ENCODE measurements at regions not wholly inside any gene's neighbourhood (a gene's known extent, or its start where the extent isn't known, plus 50 kb on each side); places are given as distances from the start of the nearest gene placed in this dataset.

DNA sequence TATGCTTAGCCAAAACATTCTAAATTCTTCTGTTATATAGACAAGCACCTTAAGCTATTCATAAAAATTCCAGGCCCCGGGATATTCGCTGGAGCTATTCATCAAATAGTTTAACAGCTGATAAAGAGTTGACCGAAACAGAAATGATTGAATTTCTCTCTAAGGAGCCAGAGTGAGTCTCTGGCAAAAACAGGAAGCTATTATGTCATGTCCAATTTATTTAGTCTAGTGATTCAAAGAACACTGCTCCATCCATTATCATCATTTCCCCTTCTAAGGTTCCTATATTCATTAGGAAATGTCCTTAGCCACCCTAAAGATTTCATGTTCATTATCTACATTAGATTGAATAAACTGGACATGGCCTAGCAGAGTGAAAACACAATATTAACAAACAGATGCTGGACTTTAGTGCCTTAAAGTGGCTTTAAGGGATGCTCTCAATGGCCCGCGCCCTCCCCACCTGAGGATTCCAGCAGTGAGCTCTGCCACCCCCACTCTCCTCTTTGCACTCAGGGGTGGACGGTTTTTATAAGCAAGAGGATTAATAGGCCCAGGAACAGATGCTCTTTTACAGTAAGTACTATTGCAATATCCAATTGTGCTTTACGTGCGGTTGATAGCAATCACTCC is 122.1 kb upstream of the RGS1 start:
- ChIA-PET POLR2A (no interaction called here), CTCF (interaction anchor here (0.6 to 1.2 kb wide), 5 partner anchors 16 to 235 kb away, joined by 3 to 4 read pairs (median 3); no protein-coding TSS in a partner anchor)
- Mint-ChIP-seq H3K27me3 (ENCODE audit: insufficient read depth, unreplicated experiment) (no peaks in the 10 kb centered on the region), H3K4me1 (ENCODE audit: insufficient read depth, unreplicated experiment) (no peaks in the 10 kb centered on the region), H3K4me3 (ENCODE audit: unreplicated experiment) (no peak overlapping the region), H3K27ac (ENCODE audit: low read depth, unreplicated experiment) (no peak overlapping the region), H3K36me3 (ENCODE audit: insufficient read depth, unreplicated experiment) (no peaks in the 10 kb centered on the region), H3K9me3 (ENCODE audit: unreplicated experiment) (no peaks in the 10 kb centered on the region)
- no TSS peak for BruUV-seq (replicated peaks)
- TF ChIP-seq, protein P1, sequence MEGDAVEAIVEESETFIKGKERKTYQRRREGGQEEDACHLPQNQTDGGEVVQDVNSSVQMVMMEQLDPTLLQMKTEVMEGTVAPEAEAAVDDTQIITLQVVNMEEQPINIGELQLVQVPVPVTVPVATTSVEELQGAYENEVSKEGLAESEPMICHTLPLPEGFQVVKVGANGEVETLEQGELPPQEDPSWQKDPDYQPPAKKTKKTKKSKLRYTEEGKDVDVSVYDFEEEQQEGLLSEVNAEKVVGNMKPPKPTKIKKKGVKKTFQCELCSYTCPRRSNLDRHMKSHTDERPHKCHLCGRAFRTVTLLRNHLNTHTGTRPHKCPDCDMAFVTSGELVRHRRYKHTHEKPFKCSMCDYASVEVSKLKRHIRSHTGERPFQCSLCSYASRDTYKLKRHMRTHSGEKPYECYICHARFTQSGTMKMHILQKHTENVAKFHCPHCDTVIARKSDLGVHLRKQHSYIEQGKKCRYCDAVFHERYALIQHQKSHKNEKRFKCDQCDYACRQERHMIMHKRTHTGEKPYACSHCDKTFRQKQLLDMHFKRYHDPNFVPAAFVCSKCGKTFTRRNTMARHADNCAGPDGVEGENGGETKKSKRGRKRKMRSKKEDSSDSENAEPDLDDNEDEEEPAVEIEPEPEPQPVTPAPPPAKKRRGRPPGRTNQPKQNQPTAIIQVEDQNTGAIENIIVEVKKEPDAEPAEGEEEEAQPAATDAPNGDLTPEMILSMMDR (IDR thresholded peaks at IDR 0.05; ENCODE audit: unreplicated experiment): no peak
- DNase-seq (ENCODE audit: unreplicated experiment): no peak
- intact Hi-C loops (cut with micrococcal nuclease): no loop called here

DNA sequence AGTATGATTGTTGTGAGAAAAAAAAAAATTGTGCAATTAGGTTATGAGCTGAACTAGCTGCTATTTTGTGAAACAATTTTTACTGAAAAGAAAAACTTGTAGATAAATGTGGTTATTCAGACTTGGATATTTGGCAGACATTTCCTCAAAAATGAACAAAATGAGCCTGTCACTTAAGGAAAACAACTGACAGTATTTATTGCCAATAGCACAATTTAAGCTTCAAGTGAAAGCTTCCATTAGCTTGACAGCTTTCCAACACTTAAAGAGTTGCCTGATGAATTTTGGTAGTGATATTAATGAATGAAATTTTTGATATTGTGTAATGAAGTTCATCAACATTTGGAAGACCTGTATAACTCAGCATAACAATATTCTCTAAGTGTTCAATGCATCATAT is 116.1 kb upstream of the RGS1 start:
- no TSS peak for BruUV-seq (replicated peaks)
- no peak for DNase-seq (ENCODE audit: unreplicated experiment)
- ChIA-PET POLR2A (no interaction called here), CTCF (interaction anchor here (0.9 to 1.9 kb wide), 2 partner anchors 13 to 14 kb away, joined by 3 to 10 read pairs; no protein-coding TSS in a partner anchor)
- H3K4me3 Mint-ChIP-seq (ENCODE audit: unreplicated experiment): no peak overlapping the region
- no peaks in the 10 kb centered on the region for H3K27me3 Mint-ChIP-seq (ENCODE audit: insufficient read depth, unreplicated experiment)
- no peak overlapping the region for H3K27ac Mint-ChIP-seq (ENCODE audit: low read depth, unreplicated experiment)
- H3K36me3 Mint-ChIP-seq (ENCODE audit: insufficient read depth, unreplicated experiment): no peaks in the 10 kb centered on the region
- intact Hi-C loops (cut with micrococcal nuclease): no loop called here
- H3K4me1 Mint-ChIP-seq (ENCODE audit: insufficient read depth, unreplicated experiment): no peaks in the 10 kb centered on the region
- TF ChIP-seq, protein P1 (IDR thresholded peaks at IDR 0.05; ENCODE audit: unreplicated experiment): no peak
- H3K9me3 Mint-ChIP-seq (ENCODE audit: unreplicated experiment): no peaks in the 10 kb centered on the region

DNA sequence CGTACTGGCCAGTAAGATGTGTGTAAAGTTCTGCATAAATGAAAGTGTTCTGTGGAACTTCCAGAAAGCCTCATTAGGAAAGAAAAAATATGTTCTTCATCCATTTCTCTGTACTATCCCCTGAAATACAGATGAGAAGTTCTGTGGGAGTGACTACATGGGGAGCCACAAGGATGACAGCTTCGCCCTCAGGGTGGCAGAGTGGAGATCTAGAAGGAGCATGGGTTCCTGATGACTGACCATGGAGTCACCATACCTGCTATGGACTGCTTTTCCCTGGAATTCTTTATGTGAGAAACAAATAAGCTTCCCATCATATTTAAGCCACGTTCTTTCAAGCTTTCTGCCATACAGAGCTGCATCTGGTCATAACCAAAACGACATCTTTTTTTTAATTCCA is 113.9 kb upstream of the RGS1 start:
- Mint-ChIP-seq H3K9me3 (ENCODE audit: unreplicated experiment) (no peaks in the 10 kb centered on the region), H3K36me3 (ENCODE audit: insufficient read depth, unreplicated experiment) (no peaks in the 10 kb centered on the region), H3K27me3 (ENCODE audit: insufficient read depth, unreplicated experiment) (no peaks in the 10 kb centered on the region), H3K4me1 (ENCODE audit: insufficient read depth, unreplicated experiment) (no peaks in the 10 kb centered on the region), H3K4me3 (ENCODE audit: unreplicated experiment) (no peak overlapping the region), H3K27ac (ENCODE audit: low read depth, unreplicated experiment) (no peak overlapping the region)
- intact Hi-C loops (cut with micrococcal nuclease): no loop called here
- ChIA-PET CTCF (interaction anchor here (0.5 to 3.1 kb wide), 6 partner anchors 12 to 469 kb away, joined by 3 to 27 read pairs (median 4); no protein-coding TSS in a partner anchor), POLR2A (no interaction called here)
- no TSS peak for BruUV-seq (replicated peaks)
- no peak for DNase-seq (ENCODE audit: unreplicated experiment)
- TF ChIP-seq, protein P1 (IDR thresholded peaks at IDR 0.05; ENCODE audit: unreplicated experiment): no peak

DNA sequence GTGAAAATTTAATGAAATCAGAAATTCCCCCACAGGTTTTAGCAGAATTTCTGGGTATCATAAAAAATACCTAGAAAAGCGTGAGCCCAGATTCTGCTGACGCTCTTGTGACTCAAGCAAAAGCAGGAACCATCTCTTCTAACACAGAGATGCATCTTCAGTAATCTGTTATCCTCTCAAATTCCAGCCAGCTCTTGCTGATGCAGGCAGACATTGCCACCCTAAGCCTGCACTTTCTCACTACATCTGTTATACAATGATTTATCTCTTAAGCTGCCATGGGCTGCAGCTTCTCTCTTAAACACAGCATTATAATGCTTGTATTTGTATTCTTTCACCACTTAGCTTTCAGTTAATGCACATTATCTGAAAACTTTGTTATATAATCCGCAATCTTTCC is 113.0 kb upstream of the RGS1 start:
- CTCF ChIA-PET: interaction anchor here (3.1 kb wide), 1 partner anchor 11 kb away, joined by 27 read pairs; no protein-coding TSS in a partner anchor

More for the DNA sequence above, 113.0 kb upstream of the RGS1 start:
- Mint-ChIP-seq H3K4me3 (ENCODE audit: unreplicated experiment) (no peak overlapping the region), H3K27ac (ENCODE audit: low read depth, unreplicated experiment) (no peak overlapping the region), H3K36me3 (ENCODE audit: insufficient read depth, unreplicated experiment) (no peaks in the 10 kb centered on the region), H3K4me1 (ENCODE audit: insufficient read depth, unreplicated experiment) (no peaks in the 10 kb centered on the region), H3K27me3 (ENCODE audit: insufficient read depth, unreplicated experiment) (no peaks in the 10 kb centered on the region), H3K9me3 (ENCODE audit: unreplicated experiment) (no peaks in the 10 kb centered on the region)
- no TSS peak for BruUV-seq (replicated peaks)
- TF ChIP-seq, protein P1 (IDR thresholded peaks at IDR 0.05; ENCODE audit: unreplicated experiment): no peak
- intact Hi-C loops (cut with micrococcal nuclease): no loop called here
- no peak for DNase-seq (ENCODE audit: unreplicated experiment)
- POLR2A ChIA-PET: no interaction called here

Data from MCF 10A (cell line).